K562 (cell line): ENCODE measurements at regions not wholly inside any gene's neighbourhood (a gene's known extent, or its start where the extent isn't known, plus 50 kb on each side); places are given as distances from the start of the nearest gene placed in this dataset.
A peak's percentile ranks its signal among the peaks of the same experiment; 100 is the strongest.

Experiments used
- ATAC-seq: fragments of 200-7000 bp; cut with Tn5 transposase; 3 replicates; pipeline ENCODE4 v1.9.1; 2020; ENCODE audit warnings: moderate library complexity
- BruUV-seq: library from RNA; stranded (reverse); fragments of 400-500 nt; replicated peaks from 2 replicates; lab custom pipeline; 2021; lab: Mats Ljungman, UMichigan
- CTCF ChIA-PET: fragments of 300-600 bp; formaldehyde crosslinking; extraction: SDS; loops from one replicate; lab custom pipeline; 2021; ENCODE audit warnings: low intra/inter-chr PET ratio; lab: Yijun Ruan, JAX
- POLR2A ChIA-PET: fragments of 300-600, 350-650 bp; sonication (Branson Sonifier 250); formaldehyde crosslinking; extraction: SDS; loops from one replicate; lab custom pipeline; 2021; ENCODE audit warnings: antibody characterized with exemption, inconsistent platforms; lab: Yijun Ruan, JAX
- DNase-seq, 4 experiments: peaks; one replicate each; pipeline versions ENCODE4 v3.0.0 to v3.0.0-alpha.2; 2011 to 2018; ENCODE audit warnings: low spot score in 3 of 4, mixed read lengths in 3 of 4; ENCODE audit errors: extremely low read depth in 1 of 4
- FAIRE-seq: peaks from 2 replicates; lab custom pipeline; 2011; peaks lifted over from hg19 to GRCh38; lab: Jason Lieb, UNC
- H2AFZ ChIP-seq: 2 replicates; pipeline ENCODE4 v1.6.0; 2011; ENCODE audit warnings: low read depth, low read length, control low read depth, inconsistent platforms
- H3K27ac ChIP-seq: fragments of 200-600 bp; 3 replicates; pipeline ENCODE4 v1.8.0; 2011; ENCODE audit warnings: low read depth, mild to moderate bottlenecking, control low read depth, inconsistent platforms, low read length, moderate library complexity, mixed read lengths; ENCODE audit errors: extremely low read depth
- H3K27me3 ChIP-seq, 2 experiments: fragments of 300-600 bp in 1 of 2; 2 replicates in 1 of 2; 3 replicates in 1 of 2; pipeline versions ENCODE4 v1.6.0 to v1.8.0; 2011; ENCODE audit warnings: inconsistent platforms in 2 of 2, low read length in 2 of 2, mild to moderate bottlenecking in 1 of 2, mixed read lengths in 1 of 2, moderate library complexity in 1 of 2; ENCODE audit not compliant: control insufficient read depth in 2 of 2, insufficient read depth in 2 of 2
- H3K36me3 ChIP-seq: fragments of 300-600 bp; 3 replicates; pipeline ENCODE4 v1.8.0; 2011; ENCODE audit warnings: mild to moderate bottlenecking, low read length, inconsistent platforms; ENCODE audit not compliant: control insufficient read depth, insufficient read depth
- H3K4me1 ChIP-seq, 2 experiments: fragments of 200-600 bp in 1 of 2; replicated peaks in 1 of 2; 2 replicates in 1 of 2; 3 replicates in 1 of 2; pipeline versions ENCODE4 v1.5.1 to v1.8.0; 2011; ENCODE audit warnings: inconsistent platforms in 2 of 2, low read length in 2 of 2, mild to moderate bottlenecking in 1 of 2, mixed read lengths in 1 of 2, moderate library complexity in 1 of 2; ENCODE audit not compliant: control insufficient read depth in 2 of 2, insufficient read depth in 2 of 2
- H3K4me2 ChIP-seq: 2 replicates; pipeline ENCODE4 v1.6.1; 2011; ENCODE audit warnings: low read length, control low read depth, inconsistent platforms, mixed read lengths; ENCODE audit not compliant: insufficient read depth
- H3K4me3 ChIP-seq: fragments of 200-600 bp; sonication (generic), shearing (Covaris generic); 2 replicates; pipeline ENCODE4 v1.5.1; 2016; ENCODE audit warnings: control low read depth, inconsistent platforms
- H3K79me2 ChIP-seq: fragments of 200-600 bp; 3 replicates; pipeline ENCODE4 v1.8.0; 2011; ENCODE audit warnings: low read length, inconsistent platforms; ENCODE audit not compliant: control insufficient read depth, insufficient read depth
- H3K9ac ChIP-seq, 2 experiments: 2 replicates each; pipeline versions ENCODE4 v1.6.0 to v1.6.1; 2011; ENCODE audit warnings: low read depth in 2 of 2, low read length in 2 of 2, control low read depth in 1 of 2, inconsistent platforms in 1 of 2, mild to moderate bottlenecking in 1 of 2, mixed read lengths in 1 of 2; ENCODE audit not compliant: insufficient read depth in 1 of 2
- H3K9me1 ChIP-seq: one replicate; pipeline ENCODE4 v1.6.0; 2011; ENCODE audit warnings: inconsistent platforms, mild to moderate bottlenecking, low read length, moderate library complexity; ENCODE audit not compliant: control insufficient read depth, insufficient read depth
- H3K9me3 ChIP-seq: replicated peaks from 2 replicates; pipeline ENCODE4 v1.5.1; 2011; ENCODE audit warnings: low read depth, low read length, inconsistent platforms; ENCODE audit not compliant: control insufficient read depth, insufficient read depth
- H4K20me1 ChIP-seq: replicated peaks from 2 replicates; pipeline ENCODE4 v1.6.1; 2011; ENCODE audit warnings: low read length, inconsistent platforms, mixed read lengths; ENCODE audit not compliant: control insufficient read depth, insufficient read depth
- FOXA3 ChIP-seq, 2 experiments: fragments of 450-650 bp in 1 of 2; sonication (generic) in 1 of 2; formaldehyde crosslinking; IDR thresholded peaks in 1 of 2; conservative IDR thresholded peaks in 1 of 2; 2 replicates each; pipeline versions ENCODE4 v1.4.0 to v1.8.0; 2020 to 2022; ENCODE audit warnings: mild to moderate bottlenecking in 2 of 2, missing genetic modification reagents in 1 of 2
- HOMEZ ChIP-seq: fragments of 250-450 bp; sonication (Bioruptor Pico); IDR thresholded peaks from 2 replicates; pipeline ENCODE4 v1.4.0; 2020; ENCODE audit warnings: mild to moderate bottlenecking, moderate library complexity
- RHOXF2B ChIP-seq: fragments of 250-450 bp; sonication (Bioruptor Pico); conservative IDR thresholded peaks from 2 replicates; pipeline ENCODE4 v1.5.1; 2021
- TEAD1 ChIP-seq, 2 experiments: fragments of 450-650 bp in 1 of 2; sonication (generic) in 1 of 2; formaldehyde crosslinking; IDR thresholded peaks; 2 replicates each; pipeline versions ENCODE4 v1.4.0 to v1.8.0; 2020 to 2022; ENCODE audit warnings: mild to moderate bottlenecking in 2 of 2, missing genetic modification reagents in 1 of 2
- ZEB2 ChIP-seq: fragments of 450-650 bp; IDR thresholded peaks from 2 replicates; pipeline ENCODE4 v1.6.1; 2016
- ZNF134 ChIP-seq: fragments of 250-450 bp; sonication (Bioruptor Pico); conservative IDR thresholded peaks from 2 replicates; pipeline ENCODE4 v1.4.0; 2020
- WGBS: fragments of 100-300 bp; shearing (Covaris generic); methylation state at CpG from one replicate; pipeline ENCODE4 v1.1.6; 2016; ENCODE audit warnings: low coverage, mixed read lengths; ENCODE audit not compliant: insufficient coverage; ENCODE audit errors: missing lambda C conversion rate; 5-methylcytosine and 5-hydroxymethylcytosine counted together
- in situ Hi-C: fragments of 300-500 bp; cut with MboI; formaldehyde crosslinking; loops from 4 replicates; pipeline ENCODE4 v1.15.0; 2018; ENCODE audit warnings: inconsistent platforms, mixed read lengths
- intact Hi-C: fragments of 100-400 bp; cut with micrococcal nuclease; formaldehyde crosslinking; loops from 2 replicates; pipeline ENCODE4 v1.14.2; 2022

- TF ChIP-seq ZEB2 (no peak), TEAD1 (CRISPR knock-in tag; IDR thresholded peaks at IDR 0.05) (no peak), HOMEZ (no peak)
- ATAC-seq, result no peak
- no peak for FAIRE-seq
- CTCF ChIA-PET, result no interaction called here
- WGBS, result 0% methylated on average over 8 of the region's 8 CpGs
- Histone ChIP-seq H3K9me1 (no peaks in the 10 kb centered on the region), H3K79me2 (no peaks in the 10 kb centered on the region), H3K4me1 (no peaks in the 10 kb centered on the region), H4K20me1 (no peaks in the 10 kb centered on the region; the same call in 1 of the 2 replicates), H3K36me3 (no peaks in the 10 kb centered on the region), H3K9me3 (no peaks in the 10 kb centered on the region), H3K4me2 (no peak overlapping the region), H3K9ac (0 out of 4 replicates have a peak overlapping the region, but pooled peaks of 1 of the 2 experiments have one; percentile 10), H2AFZ (no peak overlapping the region), H3K4me3 (no peak overlapping the region), H3K27me3 (peaks cover 4 to 6% of the 10 kb centered on the region in 2 experiments; a peak in 3 of 5 replicates), H3K27ac (no peak overlapping the region)
- in situ Hi-C loops (no loop called here), intact Hi-C loops (no loop called here)
- BruUV-seq, result no TSS peak
- POLR2A ChIA-PET, result no interaction called here
- no peak for DNase-seq
These were observed 319.0 kb downstream of the MATN1 start for GRCh38 chr1:30404341-30404740.

- Histone ChIP-seq H3K4me1 (no peaks in the 10 kb centered on the region), H3K27me3 (peaks cover 4 to 6% of the 10 kb centered on the region in 2 experiments; a peak in 3 of 5 replicates), H3K79me2 (no peaks in the 10 kb centered on the region), H3K36me3 (no peaks in the 10 kb centered on the region), H3K9me3 (no peaks in the 10 kb centered on the region), H3K4me2 (no peak overlapping the region), H2AFZ (no peak overlapping the region), H4K20me1 (peaks cover 3% of the 10 kb centered on the region; the same call in 1 of the 2 replicates), H3K9ac (no peak overlapping the region), H3K9me1 (no peaks in the 10 kb centered on the region), H3K27ac (no peak overlapping the region), H3K4me3 (no peak overlapping the region)
- no TSS peak for BruUV-seq
- POLR2A ChIA-PET, result no interaction called here
- TF ChIP-seq FOXA3 (CRISPR knock-in tag; conservative IDR thresholded peaks at IDR 0.05 in 1 of 2, IDR thresholded peaks at IDR 0.05 in 1 of 2) (no peak), RHOXF2B (no peak), ZNF134 (CRISPR knock-in tag) (no peak)
- no peak for DNase-seq
- intact Hi-C loops (no loop called here), in situ Hi-C loops (no loop called here)
- no peak for FAIRE-seq
- 0% methylated on average over 2 of the region's 2 CpGs for WGBS
- CTCF ChIA-PET, result no interaction called here
- no peak for ATAC-seq
These were observed 319.7 kb downstream of the MATN1 start for GRCh38 chr1:30403726-30404125.
